K562 (cell line): ENCODE measurements at regions not wholly inside any gene's neighbourhood (a gene's known extent, or its start where the extent isn't known, plus 50 kb on each side); places are given as distances from the start of the nearest gene placed in this dataset.
A peak's percentile ranks its signal among the peaks of the same experiment; 100 is the strongest.
"Not testable (repeated sequence)": the region's sequence is repeated elsewhere in the genome, so short reads cannot be mapped to it uniquely, and the experiment has no call there.

ENCODE experiments used
- ATAC-seq: fragments of 200-7000 bp; cut with Tn5 transposase; 3 replicates; pipeline ENCODE4 v1.9.1; 2020; ENCODE audit warnings: moderate library complexity
- BruUV-seq: library from RNA; stranded (reverse); fragments of 400-500 nt; replicated peaks from 2 replicates; lab custom pipeline; 2021; lab: Mats Ljungman, UMichigan
- CTCF ChIA-PET: fragments of 300-600 bp; formaldehyde crosslinking; extraction: SDS; loops from one replicate; lab custom pipeline; 2021; ENCODE audit warnings: low intra/inter-chr PET ratio; lab: Yijun Ruan, JAX
- POLR2A ChIA-PET: fragments of 300-600, 350-650 bp; sonication (Branson Sonifier 250); formaldehyde crosslinking; extraction: SDS; loops from one replicate; lab custom pipeline; 2021; ENCODE audit warnings: antibody characterized with exemption, inconsistent platforms; lab: Yijun Ruan, JAX
- DNase-seq, 4 experiments: peaks; one replicate each; pipeline versions ENCODE4 v3.0.0 to v3.0.0-alpha.2; 2011 to 2018; ENCODE audit warnings: low spot score in 3 of 4, mixed read lengths in 3 of 4; ENCODE audit errors: extremely low read depth in 1 of 4
- FAIRE-seq: peaks from 2 replicates; lab custom pipeline; 2011; peaks lifted over from hg19 to GRCh38; lab: Jason Lieb, UNC
- H2AFZ ChIP-seq: 2 replicates; pipeline ENCODE4 v1.6.0; 2011; ENCODE audit warnings: low read depth, low read length, control low read depth, inconsistent platforms
- H3K27ac ChIP-seq: fragments of 200-600 bp; 3 replicates; pipeline ENCODE4 v1.8.0; 2011; ENCODE audit warnings: low read depth, mild to moderate bottlenecking, control low read depth, inconsistent platforms, low read length, moderate library complexity, mixed read lengths; ENCODE audit errors: extremely low read depth
- H3K27me3 ChIP-seq, 2 experiments: fragments of 300-600 bp in 1 of 2; 2 replicates in 1 of 2; 3 replicates in 1 of 2; pipeline versions ENCODE4 v1.6.0 to v1.8.0; 2011; ENCODE audit warnings: inconsistent platforms in 2 of 2, low read length in 2 of 2, mild to moderate bottlenecking in 1 of 2, mixed read lengths in 1 of 2, moderate library complexity in 1 of 2; ENCODE audit not compliant: control insufficient read depth in 2 of 2, insufficient read depth in 2 of 2
- H3K36me3 ChIP-seq: fragments of 300-600 bp; 3 replicates; pipeline ENCODE4 v1.8.0; 2011; ENCODE audit warnings: mild to moderate bottlenecking, low read length, inconsistent platforms; ENCODE audit not compliant: control insufficient read depth, insufficient read depth
- H3K4me1 ChIP-seq, 2 experiments: fragments of 200-600 bp in 1 of 2; replicated peaks in 1 of 2; 2 replicates in 1 of 2; 3 replicates in 1 of 2; pipeline versions ENCODE4 v1.5.1 to v1.8.0; 2011; ENCODE audit warnings: inconsistent platforms in 2 of 2, low read length in 2 of 2, mild to moderate bottlenecking in 1 of 2, mixed read lengths in 1 of 2, moderate library complexity in 1 of 2; ENCODE audit not compliant: control insufficient read depth in 2 of 2, insufficient read depth in 2 of 2
- H3K4me2 ChIP-seq: 2 replicates; pipeline ENCODE4 v1.6.1; 2011; ENCODE audit warnings: low read length, control low read depth, inconsistent platforms, mixed read lengths; ENCODE audit not compliant: insufficient read depth
- H3K4me3 ChIP-seq: fragments of 200-600 bp; sonication (generic), shearing (Covaris generic); 2 replicates; pipeline ENCODE4 v1.5.1; 2016; ENCODE audit warnings: control low read depth, inconsistent platforms
- H3K79me2 ChIP-seq: fragments of 200-600 bp; 3 replicates; pipeline ENCODE4 v1.8.0; 2011; ENCODE audit warnings: low read length, inconsistent platforms; ENCODE audit not compliant: control insufficient read depth, insufficient read depth
- H3K9ac ChIP-seq, 2 experiments: 2 replicates each; pipeline versions ENCODE4 v1.6.0 to v1.6.1; 2011; ENCODE audit warnings: low read depth in 2 of 2, low read length in 2 of 2, control low read depth in 1 of 2, inconsistent platforms in 1 of 2, mild to moderate bottlenecking in 1 of 2, mixed read lengths in 1 of 2; ENCODE audit not compliant: insufficient read depth in 1 of 2
- H3K9me1 ChIP-seq: one replicate; pipeline ENCODE4 v1.6.0; 2011; ENCODE audit warnings: inconsistent platforms, mild to moderate bottlenecking, low read length, moderate library complexity; ENCODE audit not compliant: control insufficient read depth, insufficient read depth
- H3K9me3 ChIP-seq: replicated peaks from 2 replicates; pipeline ENCODE4 v1.5.1; 2011; ENCODE audit warnings: low read depth, low read length, inconsistent platforms; ENCODE audit not compliant: control insufficient read depth, insufficient read depth
- H4K20me1 ChIP-seq: replicated peaks from 2 replicates; pipeline ENCODE4 v1.6.1; 2011; ENCODE audit warnings: low read length, inconsistent platforms, mixed read lengths; ENCODE audit not compliant: control insufficient read depth, insufficient read depth
- CBX8 ChIP-seq: fragments of 200-600 bp; sonication (generic); IDR thresholded peaks from 2 replicates; pipeline ENCODE4 v1.6.1; 2012; ENCODE audit warnings: borderline replicate concordance, mixed run types, low read depth, mild to moderate bottlenecking, moderate library complexity, mixed read lengths, low read length, control low read depth, inconsistent platforms; ENCODE audit not compliant: poor library complexity, severe bottlenecking; ENCODE audit errors: extremely low read depth
- EZH2 ChIP-seq: IDR thresholded peaks from 2 replicates; pipeline ENCODE4 v1.6.1; 2012; ENCODE audit warnings: low read depth, mild to moderate bottlenecking, inconsistent platforms, low read length, borderline replicate concordance
- PHF8 ChIP-seq: fragments of 200-600 bp; sonication (generic); IDR thresholded peaks from 2 replicates; pipeline ENCODE4 v1.6.1; 2012; ENCODE audit warnings: mixed run types, mild to moderate bottlenecking, inconsistent platforms, low read length, moderate library complexity, borderline replicate concordance
- RFX1 ChIP-seq: fragments of 450-650 bp; IDR thresholded peaks from 2 replicates; pipeline ENCODE4 v1.6.1; 2016; ENCODE audit warnings: mild to moderate bottlenecking, moderate library complexity
- SAFB2 ChIP-seq: fragments of 200-400 bp; formaldehyde crosslinking; IDR thresholded peaks from 2 replicates; pipeline ENCODE4 v1.6.1; 2018; ENCODE audit warnings: borderline replicate concordance, low read length, low read depth, moderate library complexity; ENCODE audit not compliant: severe bottlenecking
- WGBS: fragments of 100-300 bp; shearing (Covaris generic); methylation state at CpG from one replicate; pipeline ENCODE4 v1.1.6; 2016; ENCODE audit warnings: low coverage, mixed read lengths; ENCODE audit not compliant: insufficient coverage; ENCODE audit errors: missing lambda C conversion rate; 5-methylcytosine and 5-hydroxymethylcytosine counted together
- in situ Hi-C: fragments of 300-500 bp; cut with MboI; formaldehyde crosslinking; loops from 4 replicates; pipeline ENCODE4 v1.15.0; 2018; ENCODE audit warnings: inconsistent platforms, mixed read lengths
- intact Hi-C: fragments of 100-400 bp; cut with micrococcal nuclease; formaldehyde crosslinking; loops from 2 replicates; pipeline ENCODE4 v1.14.2; 2022
- TF ChIP-seq, protein P1 (sequence below): fragments of 250-450 bp; sonication (Bioruptor Pico); IDR thresholded peaks from 2 replicates; pipeline ENCODE4 v1.5.0; 2020; ENCODE audit warnings: mild to moderate bottlenecking, borderline replicate concordance

DNA sequence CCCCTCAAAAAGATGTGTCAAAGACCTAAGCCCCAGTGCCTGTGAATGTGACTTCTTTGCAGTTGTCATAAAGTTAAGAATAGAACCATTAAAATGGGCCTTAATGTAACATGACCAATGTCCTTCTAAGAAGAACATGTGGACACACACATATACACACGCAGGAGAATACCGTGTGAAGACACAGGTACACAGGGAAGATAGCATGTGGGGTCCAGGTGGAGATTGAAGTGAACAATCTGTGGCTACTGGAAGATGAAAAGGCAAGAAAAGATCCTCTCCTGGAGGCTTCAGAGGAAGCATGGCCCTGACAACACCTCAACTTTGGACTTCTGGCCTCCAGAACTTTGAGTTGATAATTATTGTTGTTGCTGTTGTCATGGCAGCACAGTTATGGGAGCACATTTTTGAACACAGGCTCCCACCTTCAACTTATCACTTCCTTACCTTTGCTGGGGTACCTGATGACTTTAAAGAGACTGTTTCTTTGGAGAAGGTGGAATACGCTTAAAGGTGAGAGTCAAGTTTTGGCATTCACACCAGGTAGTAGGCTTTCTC, 123.5 kb upstream of the ADCY2 start:
- FAIRE-seq = no peak
- BruUV-seq = no TSS peak

GRCh38 chr5:7274203-7274602, 121.7 kb upstream of the ADCY2 start:
- no peaks in the 10 kb centered on the region for H3K27me3 ChIP-seq
- H3K4me2 ChIP-seq = no peak overlapping the region
- H3K4me3 ChIP-seq = no peak overlapping the region
- H3K9me1 ChIP-seq = no peaks in the 10 kb centered on the region
- no peak for DNase-seq
- FAIRE-seq = no peak
- no peak overlapping the region for H3K9ac ChIP-seq
- TF ChIP-seq, protein P1, sequence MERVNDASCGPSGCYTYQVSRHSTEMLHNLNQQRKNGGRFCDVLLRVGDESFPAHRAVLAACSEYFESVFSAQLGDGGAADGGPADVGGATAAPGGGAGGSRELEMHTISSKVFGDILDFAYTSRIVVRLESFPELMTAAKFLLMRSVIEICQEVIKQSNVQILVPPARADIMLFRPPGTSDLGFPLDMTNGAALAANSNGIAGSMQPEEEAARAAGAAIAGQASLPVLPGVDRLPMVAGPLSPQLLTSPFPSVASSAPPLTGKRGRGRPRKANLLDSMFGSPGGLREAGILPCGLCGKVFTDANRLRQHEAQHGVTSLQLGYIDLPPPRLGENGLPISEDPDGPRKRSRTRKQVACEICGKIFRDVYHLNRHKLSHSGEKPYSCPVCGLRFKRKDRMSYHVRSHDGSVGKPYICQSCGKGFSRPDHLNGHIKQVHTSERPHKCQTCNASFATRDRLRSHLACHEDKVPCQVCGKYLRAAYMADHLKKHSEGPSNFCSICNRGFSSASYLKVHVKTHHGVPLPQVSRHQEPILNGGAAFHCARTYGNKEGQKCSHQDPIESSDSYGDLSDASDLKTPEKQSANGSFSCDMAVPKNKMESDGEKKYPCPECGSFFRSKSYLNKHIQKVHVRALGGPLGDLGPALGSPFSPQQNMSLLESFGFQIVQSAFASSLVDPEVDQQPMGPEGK (CRISPR knock-in tag) = no peak
- TF ChIP-seq PHF8 (no peak), SAFB2 (no peak), CBX8 (no peak)
- TF ChIP-seq, all 486 proteins: peak for 0
- BruUV-seq = no TSS peak
- ChIA-PET CTCF (no interaction called here), POLR2A (no interaction called here)
- no peaks in the 10 kb centered on the region for H3K9me3 ChIP-seq
- H4K20me1 ChIP-seq = no peaks in the 10 kb centered on the region
- H3K27ac ChIP-seq = no peak overlapping the region
- H2AFZ ChIP-seq = no peak overlapping the region
- H3K79me2 ChIP-seq = no peaks in the 10 kb centered on the region
- H3K36me3 ChIP-seq = no peaks in the 10 kb centered on the region
- no peaks in the 10 kb centered on the region for H3K4me1 ChIP-seq
- intact Hi-C loops (no loop called here), in situ Hi-C loops (no loop called here)
- no peak for ATAC-seq
- WGBS = 0% methylated on average over 6 of the region's 6 CpGs

More for the DNA sequence above, 123.5 kb upstream of the ADCY2 start:
- H3K27ac ChIP-seq = no peak overlapping the region
- no peak overlapping the region for H3K9ac ChIP-seq
- no peak overlapping the region for H3K4me3 ChIP-seq
- in situ Hi-C loops = no loop called here
- H3K36me3 ChIP-seq = no peaks in the 10 kb centered on the region
- ChIA-PET CTCF (no interaction called here), POLR2A (interaction anchor here (0.5 kb wide), 1 partner anchor 321 kb away, joined by 4 read pairs; no protein-coding TSS in a partner anchor)
- no peaks in the 10 kb centered on the region for H3K9me1 ChIP-seq
- no peak overlapping the region for H2AFZ ChIP-seq
- ATAC-seq (no peak), DNase-seq (no peak)
- no peaks in the 10 kb centered on the region for H3K4me1 ChIP-seq
- H4K20me1 ChIP-seq = no peaks in the 10 kb centered on the region
- H3K79me2 ChIP-seq = no peaks in the 10 kb centered on the region
- WGBS = 0% methylated on average over 3 of the region's 3 CpGs
- H3K4me2 ChIP-seq = no peak overlapping the region
- no peak for TF ChIP-seq EZH2
- peak; percentile 18; the same call in 1 of the 2 replicates for TF ChIP-seq RFX1
- H3K9me3 ChIP-seq = no peaks in the 10 kb centered on the region
- no peaks in the 10 kb centered on the region for H3K27me3 ChIP-seq
- intact Hi-C loops = no loop called here

- FAIRE-seq, H3K4me3 ChIP-seq, H3K36me3 ChIP-seq, H3K9me3 ChIP-seq, H3K4me2 ChIP-seq, H4K20me1 ChIP-seq, ATAC-seq, H3K27me3 ChIP-seq, H3K4me1 ChIP-seq, DNase-seq, BruUV-seq, H3K9ac ChIP-seq, H3K9me1 ChIP-seq, H2AFZ ChIP-seq, H3K79me2 ChIP-seq, H3K27ac ChIP-seq, POLR2A ChIA-PET, intact Hi-C loops, CTCF ChIA-PET, in situ Hi-C loops: not testable (repeated sequence)
- WGBS = 13% methylated on average over 25 of the region's 46 CpGs
Observed at GRCh38 chr5:7289634-7290033, 106.3 kb upstream of the ADCY2 start.
